Ectodermal cell (in vitro differentiated cells): ENCODE measurements at regions not wholly inside any gene's neighbourhood (a gene's known extent, or its start where the extent isn't known, plus 50 kb on each side); places are given as distances from the start of the nearest gene placed in this dataset.

ENCODE experiments used
- H3K27ac ChIP-seq: 2 replicates; pipeline ENCODE4 v1.7.0; 2013; ENCODE audit warnings: mild to moderate bottlenecking, low read depth, low read length; ENCODE audit not compliant: insufficient read depth, poor library complexity, severe bottlenecking
- H3K27me3 ChIP-seq: 2 replicates; pipeline ENCODE4 v1.7.0; 2013; ENCODE audit warnings: mild to moderate bottlenecking, low read length; ENCODE audit not compliant: insufficient read depth, control insufficient read depth, poor library complexity, severe bottlenecking
- H3K36me3 ChIP-seq: one replicate; pipeline ENCODE4 v1.7.0; 2013; ENCODE audit warnings: low read length; ENCODE audit not compliant: control insufficient read depth, insufficient read depth
- H3K4me1 ChIP-seq: one replicate; pipeline ENCODE4 v1.7.0; 2013; ENCODE audit warnings: low read length; ENCODE audit not compliant: control insufficient read depth, insufficient read depth
- H3K4me3 ChIP-seq: 2 replicates; pipeline ENCODE4 v1.7.0; 2013; ENCODE audit warnings: low read depth, low read length, control low read depth; ENCODE audit not compliant: insufficient read depth
- H3K9me3 ChIP-seq: 2 replicates; pipeline ENCODE4 v1.7.0; 2013; ENCODE audit warnings: mild to moderate bottlenecking, low read length, moderate library complexity; ENCODE audit not compliant: control insufficient read depth
- WGBS, 2 experiments: methylation state at CpG; one replicate each; pipeline ENCODE4 v1.1.7; 2013; ENCODE audit warnings: missing lambda C conversion rate in 2 of 2; 5-methylcytosine and 5-hydroxymethylcytosine counted together

- H3K4me3 ChIP-seq: no peak overlapping the region
- H3K27ac ChIP-seq: no peak overlapping the region
- WGBS, 2 experiments: 85 to 89% methylated on average over 2 of the region's 2 CpGs
- no peaks in the 10 kb centered on the region for H3K9me3 ChIP-seq
- H3K4me1 ChIP-seq: peaks cover 4% of the 10 kb centered on the region
- no peaks in the 10 kb centered on the region for H3K36me3 ChIP-seq
- H3K27me3 ChIP-seq: no peaks in the 10 kb centered on the region
These were observed 179.9 kb upstream of the KIF2A start for GRCh38 chr5:62126090-62126489.

DNA sequence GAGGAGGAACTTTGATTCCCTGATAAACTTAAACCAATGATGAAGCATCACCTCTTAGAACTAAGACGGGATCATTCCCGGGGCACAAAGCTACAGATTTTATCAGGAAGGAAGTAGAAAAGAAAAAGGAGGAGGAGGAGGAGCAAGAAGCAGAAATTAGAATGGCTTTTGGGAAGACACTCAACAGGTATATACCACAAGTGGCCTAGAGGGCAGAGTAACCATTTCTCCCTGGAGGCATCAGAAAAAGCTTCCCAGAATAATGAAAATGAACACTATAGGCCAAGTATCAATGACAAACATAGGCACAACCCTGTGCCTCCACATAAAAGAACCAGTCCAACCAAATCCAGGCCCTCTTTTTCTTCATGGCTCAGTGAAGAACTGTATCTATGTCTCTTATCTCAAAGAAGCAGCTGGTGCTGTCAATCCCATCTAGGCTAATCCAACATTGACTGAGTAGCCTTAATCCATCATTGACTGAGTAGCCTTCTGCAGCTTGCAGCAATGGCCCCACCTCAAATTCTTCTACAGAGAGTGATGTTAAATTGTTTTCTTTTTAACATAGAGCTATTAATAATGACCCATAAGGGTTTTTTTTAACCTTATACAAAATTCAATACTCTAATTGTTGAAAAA lies 178.8 kb upstream of the KIF2A start:
- Histone ChIP-seq H3K27ac (no peak overlapping the region), H3K27me3 (no peaks in the 10 kb centered on the region), H3K9me3 (no peaks in the 10 kb centered on the region), H3K36me3 (no peaks in the 10 kb centered on the region), H3K4me3 (no peak overlapping the region), H3K4me1 (peaks cover 4% of the 10 kb centered on the region)
- WGBS, 2 experiments: 94 to 96% methylated on average over 2 of the region's 2 CpGs

DNA sequence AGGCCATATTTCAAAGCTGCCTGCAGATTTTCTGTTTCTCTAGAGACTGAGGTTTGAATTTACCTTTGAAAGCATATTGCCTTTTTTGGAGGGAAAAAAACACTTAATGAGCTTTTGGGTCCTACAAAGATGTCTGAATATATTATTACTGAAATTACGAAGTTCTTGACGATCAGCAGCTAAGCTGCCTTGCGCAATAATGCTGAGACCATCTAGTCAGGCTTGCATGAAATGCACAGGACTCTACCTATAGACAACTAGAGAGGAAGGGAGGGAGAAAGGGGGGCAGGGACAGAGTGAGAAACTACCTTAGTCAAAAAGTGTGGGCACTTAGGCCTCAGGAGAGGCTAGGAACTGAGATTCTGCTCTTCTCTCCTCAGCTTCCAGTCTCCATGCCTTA lies 175.9 kb upstream of the KIF2A start:
- Histone ChIP-seq H3K36me3 (no peaks in the 10 kb centered on the region), H3K4me3 (no peak overlapping the region), H3K4me1 (no peaks in the 10 kb centered on the region), H3K27me3 (no peaks in the 10 kb centered on the region), H3K27ac (no peak overlapping the region), H3K9me3 (peaks cover 2% of the 10 kb centered on the region)
- 98 to 100% methylated on average over 3 of the region's 3 CpGs for WGBS, 2 experiments

DNA sequence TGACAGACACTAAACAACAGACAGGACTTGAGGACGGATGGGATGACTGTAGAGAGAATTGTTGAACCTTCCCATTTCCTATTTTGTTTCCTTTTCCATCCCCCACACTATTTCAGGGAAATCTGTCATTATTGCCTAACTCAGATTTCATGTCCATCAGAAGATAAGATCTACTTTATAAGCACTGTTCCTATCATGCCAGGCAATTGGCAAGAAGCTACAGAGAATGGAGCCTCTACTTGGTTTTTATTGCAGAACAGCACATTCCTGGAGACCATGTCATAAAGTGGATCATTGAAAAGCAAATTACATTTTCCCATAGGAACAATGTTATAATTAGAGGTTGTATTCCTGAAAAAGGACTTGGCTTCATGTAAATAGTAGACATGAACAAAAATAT lies 173.7 kb upstream of the KIF2A start:
- H3K4me1 ChIP-seq: no peaks in the 10 kb centered on the region
- H3K36me3 ChIP-seq: no peaks in the 10 kb centered on the region
- no peak overlapping the region for H3K4me3 ChIP-seq
- H3K27me3 ChIP-seq: no peaks in the 10 kb centered on the region
- WGBS, 2 experiments: 0% methylated on average over 1 of the region's 1 CpG; no CpG with 5 or more reads in 1 of the 2 experiments
- peaks cover 2% of the 10 kb centered on the region for H3K9me3 ChIP-seq
- no peak overlapping the region for H3K27ac ChIP-seq

DNA sequence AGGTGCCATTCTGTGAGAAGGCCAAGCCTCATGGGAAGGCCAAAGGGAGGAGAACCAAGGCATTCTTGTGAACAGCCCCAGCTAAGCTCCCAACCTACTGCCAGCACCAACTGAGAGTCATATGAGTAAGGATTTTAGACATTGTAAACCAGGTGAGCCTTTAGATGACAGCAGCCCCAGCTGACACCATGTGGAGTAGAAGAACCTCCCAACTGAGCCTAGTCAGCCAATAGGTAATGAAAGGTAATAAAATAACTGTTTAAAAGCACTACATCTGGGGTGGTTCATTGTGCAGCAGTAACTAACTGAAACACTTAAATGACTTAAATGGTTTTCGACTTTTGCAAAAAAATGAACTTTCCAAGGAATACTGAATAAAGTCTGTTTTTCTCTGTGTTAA lies 172.6 kb upstream of the KIF2A start:
- 100% methylated on average over 1 of the region's 1 CpG; no CpG with 5 or more reads in 1 of the 2 experiments for WGBS, 2 experiments
- Histone ChIP-seq H3K4me1 (no peaks in the 10 kb centered on the region), H3K4me3 (no peak overlapping the region)

GRCh38 chr5:62134811-62135210 lies 171.2 kb upstream of the KIF2A start:
- no peaks in the 10 kb centered on the region for H3K36me3 ChIP-seq
- peaks cover 2% of the 10 kb centered on the region for H3K9me3 ChIP-seq
- WGBS, 2 experiments: 84 to 91% methylated on average over 3 of the region's 3 CpGs
- no peaks in the 10 kb centered on the region for H3K27me3 ChIP-seq
- H3K4me3 ChIP-seq: no peak overlapping the region
- H3K27ac ChIP-seq: no peak overlapping the region
- H3K4me1 ChIP-seq: no peaks in the 10 kb centered on the region

More for the DNA sequence above, 172.6 kb upstream of the KIF2A start:
- H3K9me3 ChIP-seq: peaks cover 2% of the 10 kb centered on the region
- no peak overlapping the region for H3K27ac ChIP-seq
- no peaks in the 10 kb centered on the region for H3K27me3 ChIP-seq
- no peaks in the 10 kb centered on the region for H3K36me3 ChIP-seq

- Histone ChIP-seq H3K36me3 (no peaks in the 10 kb centered on the region), H3K27me3 (no peaks in the 10 kb centered on the region), H3K4me3 (no peak overlapping the region), H3K4me1 (no peaks in the 10 kb centered on the region), H3K9me3 (peaks cover 2% of the 10 kb centered on the region), H3K27ac (no peak overlapping the region)
- 90 to 92% methylated on average over 1 to 2 of the region's 2 CpGs for WGBS, 2 experiments
These were observed 168.4 kb upstream of the KIF2A start for GRCh38 chr5:62137628-62138027.

DNA sequence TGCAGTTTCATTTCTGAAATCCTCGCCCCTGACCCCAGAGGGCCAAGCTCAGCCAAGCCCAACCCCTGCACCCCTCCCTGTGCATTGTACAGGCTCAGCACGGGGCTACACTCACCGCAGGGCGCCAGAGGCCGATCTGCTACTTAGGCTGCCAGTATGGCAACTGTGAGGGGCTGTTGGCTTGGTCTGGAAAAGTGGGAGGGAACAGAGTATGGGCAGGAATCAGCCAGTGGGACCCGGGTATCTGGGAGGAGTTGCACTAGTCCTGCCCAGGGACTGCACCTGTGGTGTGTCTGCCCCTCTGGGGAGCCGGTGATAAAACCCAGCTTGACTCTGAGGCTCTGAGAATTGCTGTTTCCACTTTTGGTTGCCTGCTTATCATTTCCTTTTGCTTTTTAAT lies 167.4 kb upstream of the KIF2A start:
- no peak overlapping the region for H3K4me3 ChIP-seq
- no peaks in the 10 kb centered on the region for H3K9me3 ChIP-seq
- 19 to 24% methylated on average over 7 of the region's 7 CpGs for WGBS, 2 experiments
- H3K36me3 ChIP-seq: no peaks in the 10 kb centered on the region
- no peak overlapping the region for H3K27ac ChIP-seq
- no peaks in the 10 kb centered on the region for H3K27me3 ChIP-seq
- H3K4me1 ChIP-seq: no peaks in the 10 kb centered on the region

- Histone ChIP-seq H3K36me3 (no peaks in the 10 kb centered on the region), H3K27me3 (no peaks in the 10 kb centered on the region), H3K9me3 (no peaks in the 10 kb centered on the region), H3K27ac (no peak overlapping the region), H3K4me3 (no peak overlapping the region), H3K4me1 (peaks cover 4% of the 10 kb centered on the region)
- 79 to 87% methylated on average over 2 of the region's 2 CpGs for WGBS, 2 experiments
These were observed 166.3 kb upstream of the KIF2A start for GRCh38 chr5:62139741-62140140.

DNA sequence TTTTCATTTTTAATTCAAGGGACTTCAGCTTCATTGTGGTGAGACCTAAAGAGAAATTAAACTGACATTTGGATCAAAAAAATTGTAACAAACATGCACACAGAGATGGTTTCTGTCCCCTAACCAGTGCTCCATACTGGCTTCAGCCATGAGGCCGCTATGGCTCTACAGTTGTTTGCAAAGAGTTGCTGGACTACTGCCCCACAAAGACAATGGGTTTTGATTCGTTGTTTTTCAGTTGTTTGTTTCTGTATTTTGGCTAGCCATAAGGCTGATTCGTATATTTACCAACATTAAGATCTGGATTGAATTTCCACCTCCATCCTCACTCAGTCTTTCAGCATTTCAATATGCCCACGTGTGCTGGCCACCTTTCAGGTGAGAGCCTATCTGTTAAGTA lies 163.7 kb upstream of the KIF2A start:
- no peak overlapping the region for H3K27ac ChIP-seq
- H3K4me3 ChIP-seq: no peak overlapping the region
- no peaks in the 10 kb centered on the region for H3K27me3 ChIP-seq
- H3K36me3 ChIP-seq: no peaks in the 10 kb centered on the region
- H3K4me1 ChIP-seq: peaks cover 4% of the 10 kb centered on the region
- H3K9me3 ChIP-seq: no peaks in the 10 kb centered on the region
- WGBS, 2 experiments: 69 to 85% methylated on average over 3 to 4 of the region's 4 CpGs
